ENCODE measurements at regions not wholly inside any gene's neighbourhood (a gene's known extent, or its start where the extent isn't known, plus 50 kb on each side); places are given as distances from the start of the nearest gene placed in this dataset.

DNA sequence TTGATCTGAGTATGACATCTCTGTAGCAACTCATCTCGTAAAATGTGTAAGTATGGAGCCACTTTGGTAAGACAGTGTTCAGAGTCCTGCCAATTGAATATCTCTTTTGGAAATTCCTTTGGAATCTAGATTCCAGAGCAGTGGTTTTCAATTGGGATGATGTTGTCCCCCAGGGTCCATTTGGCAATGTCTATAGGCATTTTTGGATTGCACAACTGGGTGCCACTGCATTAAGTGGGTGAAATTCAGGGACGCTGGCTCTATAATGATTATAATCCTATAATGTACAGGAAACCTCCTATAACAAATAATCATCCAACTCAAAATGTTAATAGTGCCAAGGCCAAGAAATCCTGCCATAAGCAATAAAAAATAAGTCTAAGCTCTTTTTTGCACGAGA, 404.8 kb upstream of the RAG2 start:
- Mint-ChIP-seq H3K4me1 (ENCODE audit: low read depth) (peaks cover 2% of the 10 kb centered on the region), H3K36me3 (ENCODE audit: insufficient read depth) (no peaks in the 10 kb centered on the region), H3K9me3 (ENCODE audit: low read depth) (peaks cover 4% of the 10 kb centered on the region), H3K27me3 (no peaks in the 10 kb centered on the region), H3K27ac (no peak overlapping the region), H3K4me3 (ENCODE audit: low read depth) (no peak overlapping the region)
- TF ChIP-seq, protein P1, sequence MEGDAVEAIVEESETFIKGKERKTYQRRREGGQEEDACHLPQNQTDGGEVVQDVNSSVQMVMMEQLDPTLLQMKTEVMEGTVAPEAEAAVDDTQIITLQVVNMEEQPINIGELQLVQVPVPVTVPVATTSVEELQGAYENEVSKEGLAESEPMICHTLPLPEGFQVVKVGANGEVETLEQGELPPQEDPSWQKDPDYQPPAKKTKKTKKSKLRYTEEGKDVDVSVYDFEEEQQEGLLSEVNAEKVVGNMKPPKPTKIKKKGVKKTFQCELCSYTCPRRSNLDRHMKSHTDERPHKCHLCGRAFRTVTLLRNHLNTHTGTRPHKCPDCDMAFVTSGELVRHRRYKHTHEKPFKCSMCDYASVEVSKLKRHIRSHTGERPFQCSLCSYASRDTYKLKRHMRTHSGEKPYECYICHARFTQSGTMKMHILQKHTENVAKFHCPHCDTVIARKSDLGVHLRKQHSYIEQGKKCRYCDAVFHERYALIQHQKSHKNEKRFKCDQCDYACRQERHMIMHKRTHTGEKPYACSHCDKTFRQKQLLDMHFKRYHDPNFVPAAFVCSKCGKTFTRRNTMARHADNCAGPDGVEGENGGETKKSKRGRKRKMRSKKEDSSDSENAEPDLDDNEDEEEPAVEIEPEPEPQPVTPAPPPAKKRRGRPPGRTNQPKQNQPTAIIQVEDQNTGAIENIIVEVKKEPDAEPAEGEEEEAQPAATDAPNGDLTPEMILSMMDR (IDR thresholded peaks at IDR 0.05; ENCODE audit: unreplicated experiment): no peak
- DNase-seq (ENCODE audit: low spot score, unreplicated experiment): no peak

DNA sequence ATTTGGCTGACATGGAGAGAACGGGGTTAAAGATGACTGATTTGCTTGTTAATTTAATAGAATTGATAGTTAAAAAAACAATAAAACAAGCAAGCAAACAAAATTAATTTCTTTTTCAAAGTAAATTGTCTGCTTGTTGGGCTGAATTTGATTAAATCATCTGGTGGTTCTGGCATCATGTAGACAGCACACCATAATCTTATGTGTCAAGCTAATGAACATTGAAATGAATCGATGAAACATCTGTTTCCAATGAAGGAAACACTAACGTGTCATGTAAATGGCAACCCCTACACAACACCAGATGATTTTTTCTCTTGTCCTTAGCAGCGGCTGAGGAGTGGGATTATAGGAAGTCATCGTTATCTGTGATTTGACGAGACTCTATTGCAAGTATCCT, 399.6 kb upstream of the RAG2 start:
- TF ChIP-seq, protein P1 (IDR thresholded peaks at IDR 0.05; ENCODE audit: unreplicated experiment): no peak
- Mint-ChIP-seq H3K4me1 (ENCODE audit: low read depth) (no peaks in the 10 kb centered on the region), H3K36me3 (ENCODE audit: insufficient read depth) (no peaks in the 10 kb centered on the region), H3K27ac (no peak overlapping the region), H3K9me3 (ENCODE audit: low read depth) (no peaks in the 10 kb centered on the region), H3K27me3 (no peaks in the 10 kb centered on the region), H3K4me3 (ENCODE audit: low read depth) (no peak overlapping the region)
- no peak for DNase-seq (ENCODE audit: low spot score, unreplicated experiment)

DNA sequence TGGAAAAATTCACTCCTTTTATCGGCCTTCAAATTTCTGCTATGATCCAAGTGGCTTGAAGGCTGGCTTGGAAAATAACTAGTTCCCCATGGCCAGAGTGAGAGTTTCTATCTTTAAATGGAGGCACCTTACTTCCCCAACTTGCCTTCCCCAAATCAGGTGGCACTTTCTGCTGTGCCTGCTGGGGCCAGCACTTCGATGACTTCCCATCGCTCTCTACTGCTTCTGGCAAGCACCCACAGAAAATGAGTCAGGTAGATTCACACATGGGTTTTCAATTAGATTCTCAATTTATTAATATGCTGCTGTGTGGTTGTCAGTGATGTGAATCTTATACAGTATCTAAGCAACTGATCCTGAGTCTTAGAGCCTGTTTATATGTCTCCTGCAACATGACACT, 398.8 kb upstream of the RAG2 start:
- H3K4me3 Mint-ChIP-seq (ENCODE audit: low read depth): no peak overlapping the region

DNA sequence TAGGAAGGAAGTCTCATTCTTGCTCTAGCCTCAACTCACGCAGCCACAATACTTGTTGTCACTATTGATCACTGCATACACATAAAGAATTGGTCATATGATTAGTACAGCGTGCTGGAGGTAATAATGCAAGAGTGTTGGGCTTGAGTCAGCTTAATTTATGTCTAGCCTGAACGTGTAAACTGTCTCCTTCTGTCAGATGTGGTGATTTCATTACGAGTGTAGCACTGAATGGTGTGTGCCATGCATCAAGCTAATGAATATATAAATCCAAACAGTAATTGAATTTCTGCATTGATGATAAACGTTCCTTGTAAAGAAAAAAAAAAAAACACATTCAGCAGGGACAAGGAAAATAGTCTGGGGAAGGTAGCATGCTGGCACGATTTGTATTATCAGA, 396.2 kb upstream of the RAG2 start:
- H3K27ac Mint-ChIP-seq: no peak overlapping the region
- H3K36me3 Mint-ChIP-seq (ENCODE audit: insufficient read depth): no peaks in the 10 kb centered on the region
- H3K27me3 Mint-ChIP-seq: no peaks in the 10 kb centered on the region
- H3K4me1 Mint-ChIP-seq (ENCODE audit: low read depth): no peaks in the 10 kb centered on the region
- no peak overlapping the region for H3K4me3 Mint-ChIP-seq (ENCODE audit: low read depth)
- no peaks in the 10 kb centered on the region for H3K9me3 Mint-ChIP-seq (ENCODE audit: low read depth)
- TF ChIP-seq, protein P1 (IDR thresholded peaks at IDR 0.05; ENCODE audit: unreplicated experiment): no peak
- no peak for DNase-seq (ENCODE audit: low spot score, unreplicated experiment)

More for the DNA sequence above, 398.8 kb upstream of the RAG2 start:
- Mint-ChIP-seq H3K27ac (no peak overlapping the region), H3K27me3 (no peaks in the 10 kb centered on the region), H3K9me3 (ENCODE audit: low read depth) (no peaks in the 10 kb centered on the region), H3K36me3 (ENCODE audit: insufficient read depth) (no peaks in the 10 kb centered on the region), H3K4me1 (ENCODE audit: low read depth) (no peaks in the 10 kb centered on the region)
- TF ChIP-seq, protein P1 (IDR thresholded peaks at IDR 0.05; ENCODE audit: unreplicated experiment): no peak
- DNase-seq (ENCODE audit: low spot score, unreplicated experiment): no peak

DNA sequence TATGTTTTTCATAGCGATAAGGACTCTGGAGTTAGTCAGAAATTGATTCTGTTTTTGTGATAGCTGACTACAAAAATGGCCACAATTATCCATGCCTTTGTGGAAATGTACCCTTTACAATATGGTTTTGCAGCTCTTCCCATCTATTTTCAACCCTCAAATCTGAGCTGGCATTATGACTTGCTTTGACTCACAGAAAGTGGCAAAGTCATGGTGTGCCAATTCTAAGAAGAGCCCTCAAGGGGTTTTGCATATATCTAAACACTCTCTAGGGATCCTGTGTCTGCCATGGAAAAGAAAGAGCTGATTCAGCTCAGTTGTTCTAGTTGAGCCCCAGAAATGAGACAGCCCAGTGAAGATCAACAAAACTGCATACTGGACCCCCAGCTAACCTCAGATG, 390.5 kb upstream of the RAG2 start:
- no peaks in the 10 kb centered on the region for H3K27me3 Mint-ChIP-seq
- H3K4me3 Mint-ChIP-seq (ENCODE audit: low read depth): no peak overlapping the region
- DNase-seq (ENCODE audit: low spot score, unreplicated experiment): no peak
- no peak overlapping the region for H3K27ac Mint-ChIP-seq
- peaks cover 10% of the 10 kb centered on the region for H3K9me3 Mint-ChIP-seq (ENCODE audit: low read depth)
- H3K4me1 Mint-ChIP-seq (ENCODE audit: low read depth): no peaks in the 10 kb centered on the region
- H3K36me3 Mint-ChIP-seq (ENCODE audit: insufficient read depth): no peaks in the 10 kb centered on the region
- TF ChIP-seq, protein P1 (IDR thresholded peaks at IDR 0.05; ENCODE audit: unreplicated experiment): no peak
